IMR-90 (cell line): ENCODE measurements at regions not wholly inside any gene's neighbourhood (a gene's known extent, or its start where the extent isn't known, plus 50 kb on each side); places are given as distances from the start of the nearest gene placed in this dataset.

ENCODE experiments used
- ATAC-seq: fragments of 200-7000 bp; cut with Tn5 transposase; 2 replicates; pipeline ENCODE4 v1.9.1; 2020; ENCODE audit warnings: low read depth, mild to moderate bottlenecking, moderate library complexity
- BruUV-seq: library from RNA; stranded (reverse); fragments of 400-500 nt; replicated peaks from 2 replicates; lab custom pipeline; 2021; lab: Mats Ljungman, UMichigan
- CTCF ChIA-PET: fragments of 300-600 bp; formaldehyde crosslinking; extraction: SDS; loops from one replicate; lab custom pipeline; 2021; ENCODE audit warnings: antibody characterized with exemption; lab: Yijun Ruan, JAX
- POLR2A ChIA-PET: fragments of 300-600 bp; sonication (Branson Sonifier 250); formaldehyde crosslinking; loops from one replicate; lab custom pipeline; 2022; ENCODE audit warnings: antibody characterized with exemption; ENCODE audit not compliant: unreplicated experiment; lab: Charles Lee
- DNase-seq: peaks from one replicate; pipeline ENCODE4 v3.0.0; 2013
- H2AFZ ChIP-seq: replicated peaks from 2 replicates; pipeline ENCODE3; 2013; ENCODE audit warnings: low read length, mild to moderate bottlenecking; ENCODE audit not compliant: poor library complexity
- H2AK5ac ChIP-seq: 2 replicates; pipeline ENCODE4 v1.6.1; 2013; ENCODE audit warnings: low read depth, low read length, inconsistent platforms
- H2AK9ac ChIP-seq: replicated peaks from 2 replicates; pipeline ENCODE3; 2013; ENCODE audit warnings: mild to moderate bottlenecking, low read depth, low read length, moderate library complexity; ENCODE audit not compliant: poor library complexity
- H2BK120ac ChIP-seq: 2 replicates; pipeline ENCODE4 v1.6.1; 2013; ENCODE audit warnings: low read depth, low read length, inconsistent platforms
- H2BK15ac ChIP-seq: 3 replicates; pipeline ENCODE4 v1.6.1; 2013; ENCODE audit warnings: low read depth, low read length, inconsistent platforms
- H2BK20ac ChIP-seq: 2 replicates; pipeline ENCODE4 v1.6.1; 2013; ENCODE audit warnings: low read depth, mild to moderate bottlenecking, inconsistent platforms, low read length, moderate library complexity
- H2BK5ac ChIP-seq: 2 replicates; pipeline ENCODE4 v1.6.1; 2013; ENCODE audit warnings: mild to moderate bottlenecking, low read depth, low read length, inconsistent platforms; ENCODE audit not compliant: poor library complexity, severe bottlenecking
- H3K14ac ChIP-seq: replicated peaks from 2 replicates; pipeline ENCODE4 v1.6.1; 2013; ENCODE audit warnings: low read depth, low read length, inconsistent platforms
- H3K18ac ChIP-seq: 2 replicates; pipeline ENCODE4 v1.6.1; 2013; ENCODE audit warnings: low read depth, low read length, control low read depth
- H3K23ac ChIP-seq: 2 replicates; pipeline ENCODE4 v1.6.1; 2013; ENCODE audit warnings: low read depth, low read length, inconsistent platforms
- H3K27ac ChIP-seq: 2 replicates; pipeline ENCODE4 v1.5.1; 2013; ENCODE audit warnings: mild to moderate bottlenecking, control low read depth, low read length; ENCODE audit not compliant: insufficient read depth
- H3K27me3 ChIP-seq: 2 replicates; pipeline ENCODE4 v1.6.1; 2013; ENCODE audit warnings: low read length; ENCODE audit not compliant: control insufficient read depth, insufficient read depth
- H3K36me3 ChIP-seq: 2 replicates; pipeline ENCODE4 v1.6.1; 2013; ENCODE audit warnings: low read length, mixed read lengths; ENCODE audit not compliant: control insufficient read depth, insufficient read depth
- H3K4ac ChIP-seq: 2 replicates; pipeline ENCODE4 v1.6.1; 2013; ENCODE audit warnings: low read depth, low read length, inconsistent platforms
- H3K4me1 ChIP-seq: 2 replicates; pipeline ENCODE4 v1.6.1; 2013; ENCODE audit warnings: low read length, mixed read lengths; ENCODE audit not compliant: control insufficient read depth, insufficient read depth
- H3K4me2 ChIP-seq: 2 replicates; pipeline ENCODE4 v1.6.1; 2013; ENCODE audit warnings: low read depth, mild to moderate bottlenecking, control low read depth, low read length, moderate library complexity
- H3K4me3 ChIP-seq: 2 replicates; pipeline ENCODE4 v1.5.1; 2013; ENCODE audit warnings: low read depth, mild to moderate bottlenecking, control low read depth, low read length, moderate library complexity; ENCODE audit not compliant: insufficient read depth
- H3K56ac ChIP-seq: 2 replicates; pipeline ENCODE4 v1.6.1; 2013; ENCODE audit warnings: low read length, inconsistent platforms; ENCODE audit not compliant: insufficient read depth; ENCODE audit errors: extremely low read depth
- H3K79me1 ChIP-seq, 2 experiments: 2 replicates each; pipeline ENCODE4 v1.6.1; 2013; ENCODE audit warnings: low read length in 2 of 2, inconsistent platforms in 1 of 2, low read depth in 1 of 2
- H3K9ac ChIP-seq: 2 replicates; pipeline ENCODE4 v1.6.1; 2013; ENCODE audit warnings: low read depth, low read length, control low read depth
- H3K9me1 ChIP-seq: 2 replicates; pipeline ENCODE4 v1.6.1; 2013; ENCODE audit warnings: low read length, inconsistent platforms; ENCODE audit not compliant: insufficient read depth
- H3K9me3 ChIP-seq: 2 replicates; pipeline ENCODE4 v1.6.1; 2013; ENCODE audit warnings: low read length; ENCODE audit not compliant: control insufficient read depth, insufficient read depth
- H4K20me1 ChIP-seq: 2 replicates; pipeline ENCODE4 v1.6.1; 2013; ENCODE audit warnings: low read length, inconsistent platforms; ENCODE audit not compliant: insufficient read depth
- H4K5ac ChIP-seq: 2 replicates; pipeline ENCODE4 v1.6.1; 2013; ENCODE audit warnings: mild to moderate bottlenecking, low read depth, low read length, control low read depth
- H4K8ac ChIP-seq, 2 experiments: 2 replicates each; pipeline ENCODE4 v1.6.1; 2013; ENCODE audit warnings: low read depth in 2 of 2, low read length in 2 of 2, control low read depth in 1 of 2, inconsistent platforms in 1 of 2
- H4K91ac ChIP-seq: 2 replicates; pipeline ENCODE4 v1.6.1; 2013; ENCODE audit warnings: low read depth, low read length, inconsistent platforms; ENCODE audit not compliant: insufficient read depth
- BHLHE40 ChIP-seq: fragments of 150-350 bp; IDR thresholded peaks from 2 replicates; pipeline ENCODE4 v1.6.1; 2016; ENCODE audit warnings: mild to moderate bottlenecking, low read depth, low read length
- MAFK ChIP-seq: IDR thresholded peaks from 2 replicates; pipeline ENCODE4 v1.6.1; 2012; ENCODE audit warnings: low read depth, low read length, improper control_type of control experiment
- SMC3 ChIP-seq: fragments of 150-350 bp; IDR thresholded peaks from 2 replicates; pipeline ENCODE4 v1.6.1; 2016; ENCODE audit warnings: low read depth, mild to moderate bottlenecking, antibody characterized with exemption, low read length, moderate library complexity
- WGBS, 2 experiments: methylation state at CpG; one replicate each; pipeline versions ENCODE4 v1.1.5 to v1.1.7; 2013; ENCODE audit warnings: missing lambda C conversion rate in 2 of 2; ENCODE audit not compliant: insufficient read length in 1 of 2; ENCODE audit errors: extremely low coverage in 2 of 2; 5-methylcytosine and 5-hydroxymethylcytosine counted together
- dilution Hi-C: fragments of 300-500 bp; cut with HindIII; formaldehyde crosslinking; loops from one replicate; pipeline ENCODE4 v1.14.3; 2018; ENCODE audit warnings: low sequenced_read_pairs; ENCODE audit not compliant: unreplicated experiment
- in situ Hi-C: fragments of 300-500 bp; cut with MboI; formaldehyde crosslinking; loops from 3 replicates; pipeline ENCODE4 v1.14.3; 2019; ENCODE audit warnings: low sequenced_read_pairs, inconsistent platforms, mixed read lengths
- intact Hi-C: fragments of 100-400 bp; cut with micrococcal nuclease; formaldehyde crosslinking; loops from 2 replicates; pipeline ENCODE4 v1.10.0; 2022

GRCh38 chr21:18060402-18060801 lies 184.2 kb upstream of the CHODL start:
- ATAC-seq (no peak), DNase-seq (no peak)
- H2AFZ ChIP-seq, result no peak overlapping the region
- no peak overlapping the region for H3K23ac ChIP-seq
- WGBS, 2 experiments, result no CpG with 5 or more reads among the region's 1 CpG
- H4K8ac ChIP-seq, result no peak overlapping the region
- no peaks in the 10 kb centered on the region for H4K20me1 ChIP-seq
- peaks cover 2% of the 10 kb centered on the region; the same call in 1 of the 2 replicates for H3K9me3 ChIP-seq
- no peak overlapping the region for H4K5ac ChIP-seq
- no peak overlapping the region for H3K27ac ChIP-seq
- no peaks in the 10 kb centered on the region for H3K4me1 ChIP-seq
- H3K9me1 ChIP-seq, result no peaks in the 10 kb centered on the region
- no peak overlapping the region for H2AK9ac ChIP-seq
- intact Hi-C loops (no loop called here), in situ Hi-C loops (no loop called here), dilution Hi-C loops (no loop called here)
- no peaks in the 10 kb centered on the region for H3K36me3 ChIP-seq
- no peak overlapping the region for H3K4ac ChIP-seq
- H3K27me3 ChIP-seq, result no peaks in the 10 kb centered on the region
- H3K4me3 ChIP-seq, result no peak overlapping the region
- H4K91ac ChIP-seq, result no peak overlapping the region
- no peak overlapping the region for H3K56ac ChIP-seq
- no peaks in the 10 kb centered on the region for H3K79me1 ChIP-seq
- no peak overlapping the region for H2BK20ac ChIP-seq
- no peak overlapping the region for H3K14ac ChIP-seq
- H2BK5ac ChIP-seq, result no peak overlapping the region
- H3K18ac ChIP-seq, result no peak overlapping the region
- ChIA-PET POLR2A (no interaction called here), CTCF (no interaction called here)
- no peak overlapping the region for H2AK5ac ChIP-seq
- H2BK15ac ChIP-seq, result no peak overlapping the region
- peak; percentile 82 for TF ChIP-seq MAFK
- TF ChIP-seq BHLHE40, result no peak
- no peak for TF ChIP-seq SMC3
- BruUV-seq, result no TSS peak
- H3K4me2 ChIP-seq, result no peak overlapping the region
- H2BK120ac ChIP-seq, result no peak overlapping the region
- no peak overlapping the region for H3K9ac ChIP-seq
